Vagina (tissue), 2 donors: ENCODE measurements at regions not wholly inside any gene's neighbourhood (a gene's known extent, or its start where the extent isn't known, plus 50 kb on each side); places are given as distances from the start of the nearest gene placed in this dataset.
"Not testable (repeated sequence)": the region's sequence is repeated elsewhere in the genome, so short reads cannot be mapped to it uniquely, and the experiment has no call there.

ENCODE experiments used
- POLR2A ChIP-seq, 2 donors: fragments of 450-650 bp; IDR thresholded peaks; one replicate each; pipeline ENCODE4 v1.6.1; 2017; ENCODE audit warnings: antibody characterized with exemption in 2 of 2, mild to moderate bottlenecking in 2 of 2, moderate library complexity in 2 of 2
- POLR2AphosphoS5 ChIP-seq, 2 donors: sonication (generic); formaldehyde crosslinking; IDR thresholded peaks; one replicate each; pipeline ENCODE4 v1.9.0; 2017; ENCODE audit warnings: antibody characterized with exemption in 2 of 2, mild to moderate bottlenecking in 2 of 2, low read depth in 1 of 2; ENCODE audit not compliant: insufficient read depth in 1 of 2
- TF ChIP-seq, protein P1 (sequence below), 3 experiments: fragments of 450-650 bp in 2 of 3; fragments of 200-600 bp in 1 of 3; sonication (generic) in 1 of 3; IDR thresholded peaks; one replicate each; pipeline ENCODE4 v1.5.1; 2017 to 2019; ENCODE audit warnings: antibody characterized with exemption in 3 of 3, mild to moderate bottlenecking in 2 of 3, moderate library complexity in 2 of 3

DNA sequence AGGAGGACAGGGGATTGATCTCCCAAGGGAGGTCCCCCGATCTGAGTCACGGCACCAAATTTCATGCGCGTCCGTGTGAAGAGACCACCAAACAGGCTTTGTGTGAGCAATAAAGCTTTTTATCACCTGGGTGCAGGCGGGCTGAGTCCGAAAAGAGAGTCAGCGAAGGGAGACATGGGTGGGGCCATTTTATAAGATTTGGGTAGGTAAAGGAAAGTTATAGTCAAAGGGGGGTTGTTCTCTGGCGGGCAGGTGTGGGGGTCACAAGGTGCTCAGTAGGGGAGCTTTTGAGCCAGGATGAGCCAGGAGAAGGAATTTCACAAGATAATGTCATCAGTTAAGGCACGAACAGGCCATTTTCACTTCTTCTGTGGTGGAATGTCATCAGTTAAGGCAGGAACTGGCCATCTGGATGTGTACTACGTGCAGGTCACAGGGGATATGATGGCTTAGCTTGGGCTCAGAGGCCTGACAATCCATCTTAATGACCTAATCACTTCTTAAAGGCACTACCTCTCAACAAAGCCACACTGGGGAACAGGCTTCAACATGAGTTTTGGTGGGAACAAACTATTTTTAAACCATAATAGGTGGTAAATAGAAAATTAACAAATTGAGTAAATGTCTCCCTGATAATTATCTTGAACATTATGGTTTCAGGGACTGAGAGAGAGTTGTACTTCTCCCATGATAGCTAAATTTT lies 70.2 kb downstream of the RAP2B start:
- TF ChIP-seq, protein P1, sequence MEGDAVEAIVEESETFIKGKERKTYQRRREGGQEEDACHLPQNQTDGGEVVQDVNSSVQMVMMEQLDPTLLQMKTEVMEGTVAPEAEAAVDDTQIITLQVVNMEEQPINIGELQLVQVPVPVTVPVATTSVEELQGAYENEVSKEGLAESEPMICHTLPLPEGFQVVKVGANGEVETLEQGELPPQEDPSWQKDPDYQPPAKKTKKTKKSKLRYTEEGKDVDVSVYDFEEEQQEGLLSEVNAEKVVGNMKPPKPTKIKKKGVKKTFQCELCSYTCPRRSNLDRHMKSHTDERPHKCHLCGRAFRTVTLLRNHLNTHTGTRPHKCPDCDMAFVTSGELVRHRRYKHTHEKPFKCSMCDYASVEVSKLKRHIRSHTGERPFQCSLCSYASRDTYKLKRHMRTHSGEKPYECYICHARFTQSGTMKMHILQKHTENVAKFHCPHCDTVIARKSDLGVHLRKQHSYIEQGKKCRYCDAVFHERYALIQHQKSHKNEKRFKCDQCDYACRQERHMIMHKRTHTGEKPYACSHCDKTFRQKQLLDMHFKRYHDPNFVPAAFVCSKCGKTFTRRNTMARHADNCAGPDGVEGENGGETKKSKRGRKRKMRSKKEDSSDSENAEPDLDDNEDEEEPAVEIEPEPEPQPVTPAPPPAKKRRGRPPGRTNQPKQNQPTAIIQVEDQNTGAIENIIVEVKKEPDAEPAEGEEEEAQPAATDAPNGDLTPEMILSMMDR (IDR thresholded peaks at IDR 0.05) = not testable (repeated sequence)
- not testable (repeated sequence) for TF ChIP-seq POLR2AphosphoS5 (IDR thresholded peaks at IDR 0.05; ENCODE audit: insufficient read depth in 1 of 2, low read depth in 1 of 2); POLR2A (IDR thresholded peaks at IDR 0.05)
